Hepatocyte (in vitro differentiated cells): ENCODE measurements at regions not wholly inside any gene's neighbourhood (a gene's known extent, or its start where the extent isn't known, plus 50 kb on each side); places are given as distances from the start of the nearest gene placed in this dataset.
"Not testable (repeated sequence)": the region's sequence is repeated elsewhere in the genome, so short reads cannot be mapped to it uniquely, and the experiment has no call there.

Experiments used
- DNase-seq: peaks from one replicate; pipeline ENCODE4 v3.0.0-alpha.2; 2016; ENCODE audit warnings: low spot score
- H2AFZ ChIP-seq: fragments of 200-600 bp; sonication (generic); 2 replicates; pipeline ENCODE4 v1.6.0; 2016; ENCODE audit warnings: antibody characterized with exemption, mild to moderate bottlenecking
- H3K27ac ChIP-seq: fragments of 200-600 bp; sonication (generic); 2 replicates; pipeline ENCODE4 v1.5.1; 2016; ENCODE audit warnings: mild to moderate bottlenecking
- H3K27me3 ChIP-seq: fragments of 200-600 bp; sonication (generic); 2 replicates; pipeline ENCODE4 v1.6.1; 2016
- H3K36me3 ChIP-seq: fragments of 200-600 bp; sonication (generic); replicated peaks from 2 replicates; pipeline ENCODE4 v1.5.1; 2016; ENCODE audit warnings: low read depth; ENCODE audit not compliant: insufficient read depth
- H3K4me1 ChIP-seq: fragments of 200-600 bp; sonication (generic); 2 replicates; pipeline ENCODE4 v1.5.1; 2016; ENCODE audit warnings: mild to moderate bottlenecking, moderate library complexity; ENCODE audit not compliant: insufficient read depth
- H3K4me2 ChIP-seq: fragments of 200-600 bp; sonication (generic); 2 replicates; pipeline ENCODE4 v1.6.0; 2016
- H3K4me3 ChIP-seq: fragments of 200-600 bp; sonication (generic); 2 replicates; pipeline ENCODE4 v1.5.1; 2016; ENCODE audit warnings: mild to moderate bottlenecking
- H3K79me2 ChIP-seq: fragments of 200-600 bp; sonication (generic); 2 replicates; pipeline ENCODE4 v1.6.0; 2017; ENCODE audit warnings: mild to moderate bottlenecking
- H3K9me2 ChIP-seq: fragments of 200-600 bp; sonication (generic); replicated peaks from 2 replicates; pipeline ENCODE4 v1.6.0; 2017; ENCODE audit warnings: mild to moderate bottlenecking; ENCODE audit not compliant: insufficient read depth
- H3K9me3 ChIP-seq: fragments of 200-600 bp; sonication (generic); 2 replicates; pipeline ENCODE4 v1.5.1; 2016; ENCODE audit warnings: low read depth, mild to moderate bottlenecking
- H4K20me1 ChIP-seq: fragments of 200-600 bp; sonication (generic); 2 replicates; pipeline ENCODE4 v1.6.0; 2016; ENCODE audit warnings: mild to moderate bottlenecking; ENCODE audit not compliant: insufficient read depth, poor library complexity, severe bottlenecking
- WGBS: methylation state at CpG from one replicate; pipeline ENCODE4 v1.1.6; 2016; ENCODE audit warnings: low lambda C conversion rate; ENCODE audit errors: missing lambda C conversion rate; 5-methylcytosine and 5-hydroxymethylcytosine counted together

DNA sequence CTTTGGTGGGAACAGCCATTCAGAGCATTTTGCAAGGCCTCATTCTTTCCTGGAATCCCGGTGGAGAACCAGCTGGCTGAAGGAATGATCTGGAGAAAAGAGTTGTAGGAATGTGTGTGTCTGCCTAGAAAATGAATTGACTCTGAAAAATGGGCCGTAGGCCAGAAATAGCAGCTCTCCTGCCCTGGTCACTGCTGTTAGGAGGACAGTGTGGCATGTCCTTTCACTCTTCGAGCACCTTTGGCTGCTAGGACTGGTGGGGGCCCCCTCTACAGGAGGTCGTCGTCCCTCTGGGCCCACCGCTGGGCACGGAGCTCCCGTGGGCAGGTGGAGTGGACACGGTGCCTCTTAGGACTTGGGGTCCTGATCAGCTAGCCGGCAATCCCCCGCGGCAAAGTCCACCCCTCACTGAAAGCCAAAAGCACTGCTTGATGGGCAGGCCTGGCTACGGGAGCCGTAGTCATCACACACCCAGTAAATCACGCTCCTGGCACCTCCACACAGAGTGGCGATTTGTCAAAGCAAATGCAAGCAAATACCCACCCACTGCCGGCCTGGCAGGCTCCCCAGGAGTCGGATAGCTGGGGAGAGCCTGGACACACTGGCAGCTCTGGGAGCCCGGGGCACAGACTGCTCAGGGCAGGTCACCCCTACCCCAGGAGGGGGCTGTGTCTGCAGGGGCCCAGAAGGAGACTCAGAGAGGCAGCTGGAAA, 4447.2 kb upstream of the TPTE start:
- DNase-seq, H3K79me2 ChIP-seq, H3K27me3 ChIP-seq, H3K36me3 ChIP-seq, H2AFZ ChIP-seq, H4K20me1 ChIP-seq, H3K27ac ChIP-seq, H3K4me2 ChIP-seq, H3K9me3 ChIP-seq, H3K4me1 ChIP-seq, H3K9me2 ChIP-seq, H3K4me3 ChIP-seq: not testable (repeated sequence)
- no CpG with 5 or more reads among the region's 19 CpGs for WGBS

GRCh38 chr21:6074935-6075334, 4446.4 kb upstream of the TPTE start:
- WGBS = no CpG with 5 or more reads among the region's 17 CpGs
- not testable (repeated sequence) for H3K4me2 ChIP-seq, H3K9me3 ChIP-seq, H3K36me3 ChIP-seq, H3K4me3 ChIP-seq, H4K20me1 ChIP-seq, H2AFZ ChIP-seq, H3K27me3 ChIP-seq, H3K4me1 ChIP-seq, H3K79me2 ChIP-seq, DNase-seq, H3K9me2 ChIP-seq, H3K27ac ChIP-seq

DNA sequence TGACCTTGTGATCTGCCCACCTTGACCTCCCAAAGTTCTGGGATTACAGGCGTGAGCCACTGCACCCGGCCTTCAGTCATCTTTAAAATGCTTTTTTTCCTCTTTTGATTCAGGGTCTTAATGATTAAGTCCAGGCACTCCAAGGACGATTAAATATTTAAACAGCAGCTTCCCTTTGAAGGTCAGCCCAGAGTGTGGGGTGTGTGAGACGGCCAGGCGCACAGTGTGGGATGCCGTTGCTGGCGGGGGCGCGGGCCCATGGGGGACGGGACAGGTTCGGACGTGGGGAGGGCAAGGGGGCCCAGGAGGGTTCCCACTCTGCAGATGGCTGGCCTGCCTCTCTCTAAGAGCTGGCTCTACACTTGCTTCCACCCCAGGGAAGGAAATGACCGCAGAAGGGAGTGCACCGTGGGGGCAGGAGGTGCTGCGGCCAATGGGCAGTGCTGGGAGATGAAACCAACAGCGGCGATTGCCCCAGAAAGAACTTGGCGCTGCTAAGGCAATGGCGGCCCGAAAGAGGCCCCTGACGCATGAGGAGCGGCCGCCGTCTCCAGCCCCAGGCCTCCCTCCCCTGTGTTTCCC, 4445.7 kb upstream of the TPTE start:
- H3K79me2 ChIP-seq, H3K4me2 ChIP-seq, H4K20me1 ChIP-seq, H3K9me2 ChIP-seq, H3K36me3 ChIP-seq, H3K4me3 ChIP-seq, H3K27me3 ChIP-seq, H3K27ac ChIP-seq, DNase-seq, H2AFZ ChIP-seq, H3K9me3 ChIP-seq, H3K4me1 ChIP-seq: not testable (repeated sequence)
- WGBS = no CpG with 5 or more reads among the region's 24 CpGs

DNA sequence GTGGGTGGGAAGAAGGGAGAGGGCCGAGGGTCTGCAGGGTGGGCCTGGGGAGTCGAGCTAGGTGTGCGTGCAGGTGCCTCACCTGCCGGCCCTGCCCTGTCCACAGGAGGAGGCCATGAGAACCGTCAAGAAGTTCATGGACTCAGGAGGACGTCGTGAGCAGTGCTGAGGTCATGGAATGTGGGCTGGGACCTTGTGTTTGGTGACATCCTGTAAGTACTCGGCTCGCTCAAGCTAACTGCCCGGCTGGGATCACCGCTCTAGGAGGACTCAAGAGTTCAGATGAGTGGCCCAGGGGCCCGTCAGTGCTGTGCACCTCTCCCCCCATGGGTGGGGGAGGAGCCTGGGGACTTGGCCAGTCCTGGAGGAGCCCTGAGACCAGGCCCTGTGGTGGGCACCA, 4444.0 kb upstream of the TPTE start:
- H3K27ac ChIP-seq, H3K27me3 ChIP-seq, H3K36me3 ChIP-seq, H4K20me1 ChIP-seq, H3K4me2 ChIP-seq, DNase-seq, H2AFZ ChIP-seq, H3K4me3 ChIP-seq, H3K9me3 ChIP-seq, H3K9me2 ChIP-seq, H3K4me1 ChIP-seq, H3K79me2 ChIP-seq: not testable (repeated sequence)
- WGBS = no CpG with 5 or more reads among the region's 12 CpGs

DNA sequence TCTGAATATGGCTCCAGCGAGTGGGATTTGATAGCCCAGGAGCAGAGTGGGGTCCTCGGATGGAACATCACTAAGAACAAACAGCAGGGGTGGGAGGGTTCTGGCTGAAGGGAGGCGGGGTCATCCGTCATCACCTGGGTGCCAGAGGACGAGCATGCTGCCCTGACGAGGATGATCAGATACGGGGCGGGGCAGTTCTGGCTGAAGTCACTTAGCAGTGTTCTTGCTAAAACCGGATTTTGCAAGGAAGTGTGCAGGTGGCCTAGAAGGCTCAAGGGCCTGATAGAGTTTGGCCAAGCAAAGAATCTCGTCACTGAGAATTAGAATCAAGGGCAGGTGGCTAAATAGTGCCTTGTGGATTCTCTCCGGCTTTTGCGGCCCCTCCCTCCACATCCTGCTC, 4442.5 kb upstream of the TPTE start:
- H3K9me2 ChIP-seq, DNase-seq, H2AFZ ChIP-seq, H3K27me3 ChIP-seq, H3K9me3 ChIP-seq, H3K4me2 ChIP-seq, H3K4me3 ChIP-seq, H3K4me1 ChIP-seq, H3K27ac ChIP-seq, H4K20me1 ChIP-seq, H3K36me3 ChIP-seq, H3K79me2 ChIP-seq: not testable (repeated sequence)
- no CpG with 5 or more reads among the region's 12 CpGs for WGBS

DNA sequence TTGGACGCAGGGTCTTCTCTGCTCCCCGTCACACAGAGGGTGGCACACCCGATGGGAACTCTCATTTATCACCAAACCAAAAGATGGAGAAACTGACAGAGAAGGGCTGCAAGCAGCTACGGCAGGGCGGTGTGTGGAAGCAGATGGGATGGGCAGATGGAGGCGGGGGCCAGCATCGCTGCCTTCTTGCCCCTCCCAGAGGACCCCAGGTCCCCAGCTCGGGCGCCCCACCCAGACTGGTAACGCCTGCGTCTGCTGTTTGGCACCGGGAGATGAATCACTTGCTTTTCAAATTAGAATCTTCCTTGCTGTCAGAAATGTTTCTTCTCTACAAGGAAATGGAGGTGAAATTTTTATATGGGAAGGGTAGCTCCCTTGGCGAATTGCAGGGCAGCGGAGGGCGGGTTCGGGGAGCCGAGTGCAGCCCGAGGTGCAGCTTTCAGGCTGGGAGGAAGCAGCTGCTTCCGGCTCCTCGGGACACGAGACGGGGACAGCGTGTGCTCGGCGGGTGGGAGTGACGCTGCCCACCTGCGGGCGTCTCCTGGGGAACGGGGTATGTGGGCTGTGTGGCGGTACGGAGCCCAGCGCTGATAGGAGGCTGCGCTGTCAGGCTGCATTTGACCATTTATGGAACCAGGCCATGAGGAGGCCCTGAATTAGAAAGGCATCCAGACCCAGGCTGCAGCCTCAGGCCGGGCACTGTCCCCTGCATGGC, 4440.3 kb upstream of the TPTE start:
- not testable (repeated sequence) for H3K9me3 ChIP-seq, H3K9me2 ChIP-seq, H3K36me3 ChIP-seq, H2AFZ ChIP-seq, DNase-seq, H3K27me3 ChIP-seq, H3K4me1 ChIP-seq, H3K4me2 ChIP-seq, H4K20me1 ChIP-seq, H3K27ac ChIP-seq, H3K79me2 ChIP-seq, H3K4me3 ChIP-seq
- WGBS = no CpG with 5 or more reads among the region's 34 CpGs

GRCh38 chr21:6082166-6082565, 4439.2 kb upstream of the TPTE start:
- H3K79me2 ChIP-seq, H3K27ac ChIP-seq, H3K4me3 ChIP-seq, DNase-seq, H4K20me1 ChIP-seq, H3K27me3 ChIP-seq, H3K9me2 ChIP-seq, H2AFZ ChIP-seq, H3K4me2 ChIP-seq, H3K36me3 ChIP-seq, H3K9me3 ChIP-seq, H3K4me1 ChIP-seq: not testable (repeated sequence)
- no CpG with 5 or more reads among the region's 12 CpGs for WGBS

DNA sequence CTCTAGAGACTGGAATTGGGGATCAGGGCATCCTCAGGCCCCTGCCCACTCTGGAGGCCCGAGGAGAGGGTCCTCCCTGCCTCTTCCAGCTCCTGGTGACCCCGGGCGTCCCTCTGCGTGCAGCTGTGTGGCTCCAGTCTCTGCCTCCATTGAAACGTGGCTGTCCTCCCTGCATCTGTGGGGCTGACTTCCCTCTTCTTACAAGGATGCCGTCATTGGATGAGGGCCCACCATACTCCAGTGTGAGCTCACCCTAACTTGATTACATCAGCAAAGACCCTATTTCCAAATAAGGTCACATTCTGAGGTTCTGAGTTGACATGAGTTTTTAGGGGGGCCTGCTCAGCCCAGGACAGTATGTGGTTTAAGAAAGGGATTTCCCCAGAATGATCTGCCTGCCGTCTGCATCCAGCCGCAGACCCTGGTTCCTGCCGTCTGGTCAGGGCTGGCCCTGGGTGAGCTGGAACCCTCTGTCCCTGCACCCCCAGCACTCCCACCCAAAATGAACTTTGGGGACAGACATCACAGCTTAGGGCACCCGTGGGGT, 4437.7 kb upstream of the TPTE start:
- H3K4me2 ChIP-seq, DNase-seq, H3K9me2 ChIP-seq, H2AFZ ChIP-seq, H3K36me3 ChIP-seq, H3K9me3 ChIP-seq, H3K4me1 ChIP-seq, H4K20me1 ChIP-seq, H3K27me3 ChIP-seq, H3K27ac ChIP-seq, H3K79me2 ChIP-seq, H3K4me3 ChIP-seq: not testable (repeated sequence)
- no CpG with 5 or more reads among the region's 10 CpGs for WGBS

GRCh38 chr21:6086038-6086437, 4435.3 kb upstream of the TPTE start:
- H3K4me1 ChIP-seq, H3K27ac ChIP-seq, H4K20me1 ChIP-seq, H3K27me3 ChIP-seq, H3K9me2 ChIP-seq, H3K36me3 ChIP-seq, H2AFZ ChIP-seq, H3K4me3 ChIP-seq, DNase-seq, H3K4me2 ChIP-seq, H3K79me2 ChIP-seq, H3K9me3 ChIP-seq: not testable (repeated sequence)
- WGBS = 81% methylated on average over 3 of the region's 20 CpGs
